HEK293 (cell line): ENCODE measurements at regions not wholly inside any gene's neighbourhood (a gene's known extent, or its start where the extent isn't known, plus 50 kb on each side); places are given as distances from the start of the nearest gene placed in this dataset.

Experiments used
- CTCF ChIA-PET: fragments of 350-600 bp; formaldehyde crosslinking; extraction: SDS; loops from one replicate; lab custom pipeline; 2021; ENCODE audit warnings: antibody characterized with exemption; lab: Yijun Ruan, JAX
- POLR2A ChIA-PET: fragments of 300-600 bp; formaldehyde crosslinking; extraction: SDS; loops from one replicate; lab custom pipeline; 2020; ENCODE audit warnings: antibody characterized with exemption, inconsistent platforms; lab: Yijun Ruan, JAX
- H3K27ac ChIP-seq: fragments of 200-500 bp; sonication (Bioruptor generic); 2 replicates; pipeline ENCODE4 v1.5.1; 2014; ENCODE audit warnings: low read depth, low read length, control low read depth, inconsistent platforms; ENCODE audit errors: extremely low read depth
- H3K36me3 ChIP-seq, 2 experiments: fragments of 200-500 bp in 1 of 2; sonication (Bioruptor generic) in 1 of 2; 1 replicate in 1 of 2; 2 replicates in 1 of 2; pipeline ENCODE4 v1.5.1; 2014 to 2017; ENCODE audit warnings: inconsistent platforms in 2 of 2, low read length in 2 of 2; ENCODE audit not compliant: control insufficient read depth in 2 of 2, insufficient read depth in 1 of 2
- H3K4me1 ChIP-seq: fragments of 200-500 bp; sonication (Bioruptor generic); 2 replicates; pipeline ENCODE4 v1.5.1; 2014; ENCODE audit warnings: mild to moderate bottlenecking, low read length, inconsistent platforms; ENCODE audit not compliant: control insufficient read depth, insufficient read depth
- H3K4me3 ChIP-seq: 2 replicates; pipeline ENCODE4 v1.5.1; 2011; ENCODE audit warnings: low read depth, mild to moderate bottlenecking, control low read depth, low read length, moderate library complexity
- H3K9me3 ChIP-seq: fragments of 200-500 bp; sonication (Bioruptor generic); 2 replicates; pipeline ENCODE4 v1.5.1; 2014; ENCODE audit warnings: low read depth, low read length, inconsistent platforms; ENCODE audit not compliant: control insufficient read depth, insufficient read depth
- MYNN ChIP-seq: fragments of 450-650 bp; formaldehyde crosslinking; IDR thresholded peaks from 2 replicates; pipeline ENCODE4 v1.5.1; 2016; ENCODE audit warnings: missing biosample characterization, missing genetic modification characterization, borderline replicate concordance
- SCRT1 ChIP-seq: fragments of 450-650 bp; formaldehyde crosslinking; IDR thresholded peaks from 2 replicates; pipeline ENCODE4 v1.5.1; 2016; ENCODE audit warnings: missing biosample characterization, missing genetic modification characterization, borderline replicate concordance
- ZBTB48 ChIP-seq: fragments of 450-650 bp; formaldehyde crosslinking; IDR thresholded peaks from 2 replicates; pipeline ENCODE4 v1.5.1; 2016; ENCODE audit warnings: missing biosample characterization, missing genetic modification characterization
- ZFP37 ChIP-seq: fragments of 450-650 bp; formaldehyde crosslinking; IDR thresholded peaks from 2 replicates; pipeline ENCODE4 v1.5.1; 2016; ENCODE audit warnings: missing biosample characterization, missing genetic modification characterization
- ZNF10 ChIP-seq: fragments of 450-650 bp; formaldehyde crosslinking; IDR thresholded peaks from 2 replicates; pipeline ENCODE4 v1.5.1; 2017; ENCODE audit warnings: missing biosample characterization, missing genetic modification characterization
- ZNF114 ChIP-seq: fragments of 450-650 bp; formaldehyde crosslinking; IDR thresholded peaks from 2 replicates; pipeline ENCODE4 v1.5.0; 2017; ENCODE audit warnings: missing biosample characterization, missing genetic modification characterization
- ZNF146 ChIP-seq: fragments of 450-650 bp; formaldehyde crosslinking; IDR thresholded peaks from 2 replicates; pipeline ENCODE4 v1.5.1; 2016; ENCODE audit warnings: missing biosample characterization, missing genetic modification characterization
- ZNF266 ChIP-seq: fragments of 450-650 bp; formaldehyde crosslinking; IDR thresholded peaks from 2 replicates; pipeline ENCODE4 v1.5.1; 2016; ENCODE audit warnings: missing biosample characterization, missing genetic modification characterization, low read depth
- ZNF302 ChIP-seq: fragments of 450-650 bp; formaldehyde crosslinking; IDR thresholded peaks from 2 replicates; pipeline ENCODE4 v1.5.1; 2016; ENCODE audit warnings: missing biosample characterization, missing genetic modification characterization, low read depth
- ZNF366 ChIP-seq: fragments of 450-650 bp; formaldehyde crosslinking; conservative IDR thresholded peaks from 2 replicates; pipeline ENCODE4 v1.5.1; 2016; ENCODE audit warnings: missing biosample characterization, missing genetic modification characterization
- ZNF473 ChIP-seq: fragments of 450-650 bp; formaldehyde crosslinking; IDR thresholded peaks from 2 replicates; pipeline ENCODE4 v1.5.1; 2017; ENCODE audit warnings: missing biosample characterization, missing genetic modification characterization
- ZNF521 ChIP-seq: fragments of 450-650 bp; formaldehyde crosslinking; IDR thresholded peaks from 2 replicates; pipeline ENCODE4 v1.5.1; 2017; ENCODE audit warnings: missing biosample characterization, mild to moderate bottlenecking, missing genetic modification characterization
- ZNF561 ChIP-seq: fragments of 450-650 bp; IDR thresholded peaks from 2 replicates; pipeline ENCODE4 v1.5.1; 2018; ENCODE audit warnings: missing biosample characterization, missing genetic modification characterization, borderline replicate concordance
- ZNF585B ChIP-seq: fragments of 450-650 bp; formaldehyde crosslinking; IDR thresholded peaks from 2 replicates; pipeline ENCODE4 v1.5.1; 2016; ENCODE audit warnings: missing biosample characterization, missing genetic modification characterization
- ZNF600 ChIP-seq: fragments of 450-650 bp; formaldehyde crosslinking; IDR thresholded peaks from 2 replicates; pipeline ENCODE4 v1.5.1; 2016; ENCODE audit warnings: missing biosample characterization, missing genetic modification characterization
- ZNF624 ChIP-seq: fragments of 450-650 bp; formaldehyde crosslinking; IDR thresholded peaks from 2 replicates; pipeline ENCODE4 v1.5.1; 2017; ENCODE audit warnings: missing biosample characterization, missing genetic modification characterization
- TF ChIP-seq, protein P1 (sequence below): fragments of 450-650 bp; formaldehyde crosslinking; IDR thresholded peaks from 2 replicates; pipeline ENCODE4 v1.5.0; 2017; ENCODE audit warnings: missing biosample characterization, missing genetic modification characterization, borderline replicate concordance
- TF ChIP-seq, protein P2 (sequence below): fragments of 450-650 bp; formaldehyde crosslinking; IDR thresholded peaks from 2 replicates; pipeline ENCODE4 v1.5.1; 2017; ENCODE audit warnings: missing biosample characterization, missing genetic modification characterization
- TF ChIP-seq, protein P3 (sequence below): fragments of 450-650 bp; formaldehyde crosslinking; IDR thresholded peaks from 2 replicates; pipeline ENCODE4 v1.5.1; 2016; ENCODE audit warnings: missing biosample characterization, missing genetic modification characterization
- TF ChIP-seq, protein P4 (sequence below): sonication (generic); formaldehyde crosslinking; IDR thresholded peaks from 2 replicates; pipeline ENCODE4 v1.8.1; 2022; ENCODE audit warnings: mild to moderate bottlenecking, moderate library complexity, missing genetic modification reagents
- TF ChIP-seq, protein P5 (sequence below): fragments of 450-650 bp; IDR thresholded peaks from 2 replicates; pipeline ENCODE4 v1.5.1; 2018; ENCODE audit warnings: missing biosample characterization, mild to moderate bottlenecking, missing genetic modification characterization
- TF ChIP-seq, protein P6 (sequence below): fragments of 450-650 bp; formaldehyde crosslinking; IDR thresholded peaks from 2 replicates; pipeline ENCODE4 v1.5.1; 2016; ENCODE audit warnings: missing biosample characterization, missing genetic modification characterization, low read depth
- TF ChIP-seq, protein P7 (sequence below): fragments of 450-650 bp; formaldehyde crosslinking; IDR thresholded peaks from 2 replicates; pipeline ENCODE4 v1.5.1; 2016; ENCODE audit warnings: missing biosample characterization, missing genetic modification characterization

DNA sequence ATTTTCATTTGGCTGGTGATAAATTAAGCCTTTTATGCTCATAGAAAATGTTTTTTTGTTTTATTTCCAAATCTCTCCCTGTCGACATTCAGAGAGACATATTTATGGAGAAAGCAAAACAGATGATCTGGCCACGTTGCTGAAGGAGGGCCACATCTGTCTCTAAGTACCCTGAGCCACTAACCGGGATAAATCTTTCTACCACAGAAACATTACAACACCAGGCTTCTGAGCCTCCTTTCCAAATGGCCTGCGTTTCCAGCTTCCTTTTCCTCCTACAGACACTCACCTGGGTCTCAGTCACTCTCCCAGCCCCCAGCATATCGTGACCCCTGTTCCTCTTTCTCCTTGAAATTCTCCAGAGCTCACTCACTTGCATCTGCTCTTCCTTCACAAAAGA, 161.0 kb downstream of the ARRDC4 start (continued):
- TF ChIP-seq, protein P1, sequence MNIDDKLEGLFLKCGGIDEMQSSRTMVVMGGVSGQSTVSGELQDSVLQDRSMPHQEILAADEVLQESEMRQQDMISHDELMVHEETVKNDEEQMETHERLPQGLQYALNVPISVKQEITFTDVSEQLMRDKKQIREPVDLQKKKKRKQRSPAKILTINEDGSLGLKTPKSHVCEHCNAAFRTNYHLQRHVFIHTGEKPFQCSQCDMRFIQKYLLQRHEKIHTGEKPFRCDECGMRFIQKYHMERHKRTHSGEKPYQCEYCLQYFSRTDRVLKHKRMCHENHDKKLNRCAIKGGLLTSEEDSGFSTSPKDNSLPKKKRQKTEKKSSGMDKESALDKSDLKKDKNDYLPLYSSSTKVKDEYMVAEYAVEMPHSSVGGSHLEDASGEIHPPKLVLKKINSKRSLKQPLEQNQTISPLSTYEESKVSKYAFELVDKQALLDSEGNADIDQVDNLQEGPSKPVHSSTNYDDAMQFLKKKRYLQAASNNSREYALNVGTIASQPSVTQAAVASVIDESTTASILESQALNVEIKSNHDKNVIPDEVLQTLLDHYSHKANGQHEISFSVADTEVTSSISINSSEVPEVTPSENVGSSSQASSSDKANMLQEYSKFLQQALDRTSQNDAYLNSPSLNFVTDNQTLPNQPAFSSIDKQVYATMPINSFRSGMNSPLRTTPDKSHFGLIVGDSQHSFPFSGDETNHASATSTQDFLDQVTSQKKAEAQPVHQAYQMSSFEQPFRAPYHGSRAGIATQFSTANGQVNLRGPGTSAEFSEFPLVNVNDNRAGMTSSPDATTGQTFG = no peak
- TF ChIP-seq ZNF473 (tag by site-specific recombination) = no peak
- TF ChIP-seq ZNF266 = no peak
- no peak for TF ChIP-seq ZNF146
- TF ChIP-seq ZNF366 (tag by site-specific recombination) = no peak
- TF ChIP-seq, protein P2, sequence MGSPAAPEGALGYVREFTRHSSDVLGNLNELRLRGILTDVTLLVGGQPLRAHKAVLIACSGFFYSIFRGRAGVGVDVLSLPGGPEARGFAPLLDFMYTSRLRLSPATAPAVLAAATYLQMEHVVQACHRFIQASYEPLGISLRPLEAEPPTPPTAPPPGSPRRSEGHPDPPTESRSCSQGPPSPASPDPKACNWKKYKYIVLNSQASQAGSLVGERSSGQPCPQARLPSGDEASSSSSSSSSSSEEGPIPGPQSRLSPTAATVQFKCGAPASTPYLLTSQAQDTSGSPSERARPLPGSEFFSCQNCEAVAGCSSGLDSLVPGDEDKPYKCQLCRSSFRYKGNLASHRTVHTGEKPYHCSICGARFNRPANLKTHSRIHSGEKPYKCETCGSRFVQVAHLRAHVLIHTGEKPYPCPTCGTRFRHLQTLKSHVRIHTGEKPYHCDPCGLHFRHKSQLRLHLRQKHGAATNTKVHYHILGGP (tag by site-specific recombination) = no peak

DNA sequence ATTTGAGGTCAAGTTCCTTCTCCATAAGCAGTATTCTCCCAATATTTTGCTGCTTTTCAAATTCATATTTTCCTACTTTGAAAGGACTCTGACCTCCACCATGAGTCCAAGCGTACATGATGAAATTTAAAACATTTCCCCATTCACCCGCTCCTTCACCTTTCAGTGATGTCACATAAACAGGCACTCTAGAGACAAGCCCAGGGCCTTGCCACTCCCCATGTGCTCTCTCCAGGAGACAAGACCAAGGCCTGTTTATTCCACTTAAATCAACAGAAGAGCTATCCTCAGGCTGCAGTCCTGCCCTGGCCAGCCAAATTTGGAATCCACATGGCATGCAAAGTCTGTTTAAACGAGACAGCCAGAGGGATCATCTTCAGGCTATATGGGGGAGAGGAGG, 161.5 kb downstream of the ARRDC4 start:
- no peaks in the 10 kb centered on the region for H3K36me3 ChIP-seq
- H3K4me1 ChIP-seq = no peaks in the 10 kb centered on the region
- H3K27ac ChIP-seq = no peak overlapping the region
- H3K9me3 ChIP-seq = no peaks in the 10 kb centered on the region
- no peak overlapping the region for H3K4me3 ChIP-seq
- POLR2A ChIA-PET = no interaction called here
- TF ChIP-seq ZFP37 (tag by site-specific recombination) (no peak), SCRT1 (tag by site-specific recombination) (no peak), ZNF585B (tag by site-specific recombination) (no peak), ZNF302 (no peak), ZBTB48 (tag by site-specific recombination) (no peak), MYNN (tag by site-specific recombination) (no peak)
- TF ChIP-seq, protein P3, sequence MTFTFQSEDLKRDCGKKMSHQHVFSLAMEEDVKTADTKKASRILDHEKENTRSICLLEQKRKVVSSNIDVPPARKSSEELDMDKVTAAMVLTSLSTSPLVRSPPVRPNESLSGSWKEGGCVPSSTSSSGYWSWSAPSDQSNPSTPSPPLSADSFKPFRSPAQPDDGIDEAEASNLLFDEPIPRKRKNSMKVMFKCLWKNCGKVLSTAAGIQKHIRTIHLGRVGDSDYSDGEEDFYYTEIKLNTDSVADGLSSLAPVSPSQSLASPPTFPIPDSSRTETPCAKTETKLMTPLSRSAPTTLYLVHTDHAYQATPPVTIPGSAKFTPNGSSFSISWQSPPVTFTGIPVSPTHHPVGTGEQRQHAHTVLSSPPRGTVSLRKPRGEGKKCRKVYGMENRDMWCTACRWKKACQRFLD (tag by site-specific recombination) = no peak
- TF ChIP-seq, protein P4, sequence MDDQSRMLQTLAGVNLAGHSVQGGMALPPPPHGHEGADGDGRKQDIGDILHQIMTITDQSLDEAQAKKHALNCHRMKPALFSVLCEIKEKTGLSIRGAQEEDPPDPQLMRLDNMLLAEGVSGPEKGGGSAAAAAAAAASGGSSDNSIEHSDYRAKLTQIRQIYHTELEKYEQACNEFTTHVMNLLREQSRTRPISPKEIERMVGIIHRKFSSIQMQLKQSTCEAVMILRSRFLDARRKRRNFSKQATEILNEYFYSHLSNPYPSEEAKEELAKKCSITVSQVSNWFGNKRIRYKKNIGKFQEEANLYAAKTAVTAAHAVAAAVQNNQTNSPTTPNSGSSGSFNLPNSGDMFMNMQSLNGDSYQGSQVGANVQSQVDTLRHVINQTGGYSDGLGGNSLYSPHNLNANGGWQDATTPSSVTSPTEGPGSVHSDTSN (CRISPR knock-in tag) = no peak
- TF ChIP-seq, all 188 proteins: peak for 0
- CTCF ChIA-PET = no interaction called here

DNA sequence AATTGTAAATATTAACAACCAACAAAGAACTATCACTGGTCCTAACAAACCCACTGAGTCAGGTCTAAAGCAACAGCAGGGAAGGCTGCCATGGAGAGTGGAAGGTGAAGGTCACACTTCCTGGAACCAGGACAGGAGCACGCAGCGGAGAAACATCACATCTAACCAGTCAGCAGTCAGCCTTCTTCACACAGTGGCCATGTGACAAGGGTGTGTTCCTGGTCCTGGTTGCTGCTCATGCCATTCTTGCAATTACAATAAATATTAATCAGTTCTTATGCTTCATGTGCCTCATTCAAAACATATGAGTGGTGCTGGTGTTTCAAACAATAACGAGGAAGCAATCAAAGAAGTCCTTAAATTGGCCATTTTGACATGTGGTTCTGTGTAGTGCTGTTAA, 162.8 kb downstream of the ARRDC4 start:
- ChIA-PET POLR2A (interaction anchor here (0.6 kb wide), 1 partner anchor 1787 kb away, joined by 3 read pairs; no protein-coding TSS in a partner anchor), CTCF (no interaction called here)
- H3K36me3 ChIP-seq = no peaks in the 10 kb centered on the region
- H3K4me3 ChIP-seq = no peak overlapping the region
- H3K9me3 ChIP-seq = no peaks in the 10 kb centered on the region
- no peaks in the 10 kb centered on the region for H3K4me1 ChIP-seq
- H3K27ac ChIP-seq = no peak overlapping the region
- TF ChIP-seq ZNF114 (tag by site-specific recombination) (no peak), ZNF10 (tag by site-specific recombination) (no peak), ZNF600 (tag by site-specific recombination) (no peak), ZNF561 (tag by site-specific recombination) (no peak), ZNF624 (no peak), ZNF521 (tag by site-specific recombination) (no peak)
- TF ChIP-seq, protein P5, sequence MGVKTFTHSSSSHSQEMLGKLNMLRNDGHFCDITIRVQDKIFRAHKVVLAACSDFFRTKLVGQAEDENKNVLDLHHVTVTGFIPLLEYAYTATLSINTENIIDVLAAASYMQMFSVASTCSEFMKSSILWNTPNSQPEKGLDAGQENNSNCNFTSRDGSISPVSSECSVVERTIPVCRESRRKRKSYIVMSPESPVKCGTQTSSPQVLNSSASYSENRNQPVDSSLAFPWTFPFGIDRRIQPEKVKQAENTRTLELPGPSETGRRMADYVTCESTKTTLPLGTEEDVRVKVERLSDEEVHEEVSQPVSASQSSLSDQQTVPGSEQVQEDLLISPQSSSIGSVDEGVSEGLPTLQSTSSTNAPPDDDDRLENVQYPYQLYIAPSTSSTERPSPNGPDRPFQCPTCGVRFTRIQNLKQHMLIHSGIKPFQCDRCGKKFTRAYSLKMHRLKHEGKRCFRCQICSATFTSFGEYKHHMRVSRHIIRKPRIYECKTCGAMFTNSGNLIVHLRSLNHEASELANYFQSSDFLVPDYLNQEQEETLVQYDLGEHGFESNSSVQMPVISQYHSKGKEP = no peak
- TF ChIP-seq, protein P6, sequence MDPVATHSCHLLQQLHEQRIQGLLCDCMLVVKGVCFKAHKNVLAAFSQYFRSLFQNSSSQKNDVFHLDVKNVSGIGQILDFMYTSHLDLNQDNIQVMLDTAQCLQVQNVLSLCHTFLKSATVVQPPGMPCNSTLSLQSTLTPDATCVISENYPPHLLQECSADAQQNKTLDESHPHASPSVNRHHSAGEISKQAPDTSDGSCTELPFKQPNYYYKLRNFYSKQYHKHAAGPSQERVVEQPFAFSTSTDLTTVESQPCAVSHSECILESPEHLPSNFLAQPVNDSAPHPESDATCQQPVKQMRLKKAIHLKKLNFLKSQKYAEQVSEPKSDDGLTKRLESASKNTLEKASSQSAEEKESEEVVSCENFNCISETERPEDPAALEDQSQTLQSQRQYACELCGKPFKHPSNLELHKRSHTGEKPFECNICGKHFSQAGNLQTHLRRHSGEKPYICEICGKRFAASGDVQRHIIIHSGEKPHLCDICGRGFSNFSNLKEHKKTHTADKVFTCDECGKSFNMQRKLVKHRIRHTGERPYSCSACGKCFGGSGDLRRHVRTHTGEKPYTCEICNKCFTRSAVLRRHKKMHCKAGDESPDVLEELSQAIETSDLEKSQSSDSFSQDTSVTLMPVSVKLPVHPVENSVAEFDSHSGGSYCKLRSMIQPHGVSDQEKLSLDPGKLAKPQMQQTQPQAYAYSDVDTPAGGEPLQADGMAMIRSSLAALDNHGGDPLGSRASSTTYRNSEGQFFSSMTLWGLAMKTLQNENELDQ (tag by site-specific recombination) = no peak
- TF ChIP-seq, protein P7, sequence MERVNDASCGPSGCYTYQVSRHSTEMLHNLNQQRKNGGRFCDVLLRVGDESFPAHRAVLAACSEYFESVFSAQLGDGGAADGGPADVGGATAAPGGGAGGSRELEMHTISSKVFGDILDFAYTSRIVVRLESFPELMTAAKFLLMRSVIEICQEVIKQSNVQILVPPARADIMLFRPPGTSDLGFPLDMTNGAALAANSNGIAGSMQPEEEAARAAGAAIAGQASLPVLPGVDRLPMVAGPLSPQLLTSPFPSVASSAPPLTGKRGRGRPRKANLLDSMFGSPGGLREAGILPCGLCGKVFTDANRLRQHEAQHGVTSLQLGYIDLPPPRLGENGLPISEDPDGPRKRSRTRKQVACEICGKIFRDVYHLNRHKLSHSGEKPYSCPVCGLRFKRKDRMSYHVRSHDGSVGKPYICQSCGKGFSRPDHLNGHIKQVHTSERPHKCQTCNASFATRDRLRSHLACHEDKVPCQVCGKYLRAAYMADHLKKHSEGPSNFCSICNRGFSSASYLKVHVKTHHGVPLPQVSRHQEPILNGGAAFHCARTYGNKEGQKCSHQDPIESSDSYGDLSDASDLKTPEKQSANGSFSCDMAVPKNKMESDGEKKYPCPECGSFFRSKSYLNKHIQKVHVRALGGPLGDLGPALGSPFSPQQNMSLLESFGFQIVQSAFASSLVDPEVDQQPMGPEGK (tag by site-specific recombination) = no peak
